ENCODE measurements at regions not wholly inside any gene's neighbourhood (a gene's known extent, or its start where the extent isn't known, plus 50 kb on each side); places are given as distances from the start of the nearest gene placed in this dataset.

DNA sequence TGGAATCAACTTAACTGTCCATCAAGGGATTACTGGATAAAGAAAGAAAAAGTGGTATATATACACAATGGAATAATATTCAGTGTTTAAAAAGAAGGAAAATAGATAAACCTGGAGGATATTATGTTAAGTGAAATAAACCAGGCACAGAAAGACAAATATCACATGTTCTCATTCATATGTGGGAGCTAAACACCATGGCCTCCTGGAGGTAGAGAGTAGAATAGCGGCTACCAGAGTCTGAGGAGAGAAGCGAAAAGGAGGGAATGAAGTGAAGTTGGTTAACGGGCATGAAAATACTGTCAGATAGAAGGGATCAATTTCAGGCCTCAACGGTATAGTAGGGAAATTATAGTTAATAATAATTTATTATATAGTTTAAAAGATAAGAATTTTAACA, 147.5 kb upstream of the OBI1 start:
- Histone ChIP-seq H3K9ac (ENCODE audit: insufficient read depth, low read depth, low read length) (no peak overlapping the region), H3K27me3 (ENCODE audit: control insufficient read depth in 1 of 2, insufficient read depth in 2 of 2, low read length in 2 of 2) (no peaks in the 10 kb centered on the region), H3K27ac (ENCODE audit: extremely low read length, insufficient read depth, low read length) (no peak overlapping the region), H4K20me1 (ENCODE audit: insufficient read depth, low read length) (no peaks in the 10 kb centered on the region), H3K4me2 (ENCODE audit: low read depth, low read length) (no peak overlapping the region), H3K4me3 (replicated peaks in 1 of 3; ENCODE audit: insufficient read depth in 1 of 3, low read depth in 2 of 3, low read length in 3 of 3) (no peak overlapping the region), H2AFZ (ENCODE audit: low read length) (no peak overlapping the region), H3K9me3 (ENCODE audit: low read length) (no peaks in the 10 kb centered on the region), H3K79me2 (ENCODE audit: insufficient read depth, low read length) (no peaks in the 10 kb centered on the region), H3K36me3 (replicated peaks in 1 of 2; ENCODE audit: control insufficient read depth in 1 of 2, insufficient read depth in 2 of 2, low read length in 2 of 2) (no peaks in the 10 kb centered on the region), H3K4me1 (ENCODE audit: insufficient read depth, low read length) (no peaks in the 10 kb centered on the region)
- TF ChIP-seq STAG1 (CRISPR knock-in tag; IDR thresholded peaks at IDR 0.05) (peak; percentile 39), MAFG (CRISPR knock-in tag; IDR thresholded peaks at IDR 0.05) (no peak), CTCF (CRISPR knock-in tag; IDR thresholded peaks at IDR 0.05) (peak; percentile 31)
- in situ Hi-C loops (cut with HindIII; ENCODE audit: extremely low pct_ligation_motif_present, low pct_unique_long_range_greater_than_20kb) (no loop called here), intact Hi-C loops (cut with micrococcal nuclease; ENCODE audit: unreplicated experiment) (loop anchor here (1.0 to 10.0 kb wide), 2 partner anchors 168 to 565 kb away; no protein-coding TSS in a partner anchor)
- BruUV-seq (replicated peaks): no TSS peak
- DNase-seq (ENCODE audit: low spot score) (peak; percentile 18), FAIRE-seq (no peak), ATAC-seq (peak; percentile 77)
- CTCF ChIA-PET (ENCODE audit: low intra/inter-chr PET ratio, low total read pairs): no interaction called here
- POLR2A ChIA-PET: no interaction called here
- WGBS (ENCODE audit: low lambda C conversion rate): 13% methylated on average over 4 of the region's 4 CpGs

GRCh38 chr13:78802912-78803311, 144.0 kb upstream of the OBI1 start:
- DNase-seq (ENCODE audit: low spot score): no peak
- in situ Hi-C loops (cut with HindIII; ENCODE audit: extremely low pct_ligation_motif_present, low pct_unique_long_range_greater_than_20kb): no loop called here
- TF ChIP-seq HOXA9 (CRISPR knock-in tag; IDR thresholded peaks at IDR 0.05; ENCODE audit: borderline replicate concordance) (no peak), LCORL (IDR thresholded peaks at IDR 0.05) (peak; percentile 99), LCORL (CRISPR knock-in tag; IDR thresholded peaks at IDR 0.05) (no peak)

More at GRCh38 chr13:78802912-78803311, 144.0 kb upstream of the OBI1 start:
- no peak overlapping the region for H3K4me3 ChIP-seq (replicated peaks in 1 of 3; ENCODE audit: insufficient read depth in 1 of 3, low read depth in 2 of 3, low read length in 3 of 3)
- H3K79me2 ChIP-seq (ENCODE audit: insufficient read depth, low read length): no peaks in the 10 kb centered on the region
- no peak overlapping the region for H3K9ac ChIP-seq (ENCODE audit: insufficient read depth, low read depth, low read length)
- H2AFZ ChIP-seq (ENCODE audit: low read length): no peak overlapping the region
- intact Hi-C loops (cut with micrococcal nuclease; ENCODE audit: unreplicated experiment): loop anchor here (10.0 kb wide), 1 partner anchor 172 kb away; no protein-coding TSS in a partner anchor
- H3K9me3 ChIP-seq (ENCODE audit: low read length): no peaks in the 10 kb centered on the region
- H3K27me3 ChIP-seq (ENCODE audit: control insufficient read depth in 1 of 2, insufficient read depth in 2 of 2, low read length in 2 of 2): no peaks in the 10 kb centered on the region
- no peak overlapping the region for H3K4me2 ChIP-seq (ENCODE audit: low read depth, low read length)
- POLR2A ChIA-PET: no interaction called here
- no peak for FAIRE-seq
- CTCF ChIA-PET (ENCODE audit: low intra/inter-chr PET ratio, low total read pairs): no interaction called here
- H3K27ac ChIP-seq (ENCODE audit: extremely low read length, insufficient read depth, low read length): no peak overlapping the region
- H3K4me1 ChIP-seq (ENCODE audit: insufficient read depth, low read length): no peaks in the 10 kb centered on the region
- H4K20me1 ChIP-seq (ENCODE audit: insufficient read depth, low read length): no peaks in the 10 kb centered on the region
- ATAC-seq: no peak
- H3K36me3 ChIP-seq (replicated peaks in 1 of 2; ENCODE audit: control insufficient read depth in 1 of 2, insufficient read depth in 2 of 2, low read length in 2 of 2): no peaks in the 10 kb centered on the region
- BruUV-seq (replicated peaks): no TSS peak
